ENCODE measurements at regions not wholly inside any gene's neighbourhood (a gene's known extent, or its start where the extent isn't known, plus 50 kb on each side); places are given as distances from the start of the nearest gene placed in this dataset.

- H3K4me2 ChIP-seq (ENCODE audit: extremely low read depth, insufficient read depth, low read length) = no peak overlapping the region
- no peaks in the 10 kb centered on the region for H4K20me1 ChIP-seq (ENCODE audit: control insufficient read depth, extremely low read depth, insufficient read depth, low read length)
- no peaks in the 10 kb centered on the region for H3K79me2 ChIP-seq (ENCODE audit: control insufficient read depth, insufficient read depth, low read length)
- H2AFZ ChIP-seq (ENCODE audit: low read length) = no peak overlapping the region
- TF ChIP-seq EZH2 (IDR thresholded peaks at IDR 0.05; ENCODE audit: low read length, missing control alignments) (no peak), CTCF (conservative IDR thresholded peaks at IDR 0.05 in 1 of 2, IDR thresholded peaks at IDR 0.05 in 1 of 2; ENCODE audit: low read depth in 1 of 2, low read length in 2 of 2) (no peak)
- no peak for DNase-seq (ENCODE audit: low read depth in 2 of 2)
- H3K27me3 ChIP-seq (ENCODE audit: control insufficient read depth, insufficient read depth, low read length) = no peaks in the 10 kb centered on the region
- H3K9me3 ChIP-seq (ENCODE audit: control insufficient read depth, insufficient read depth, low read depth, low read length) = no peaks in the 10 kb centered on the region
- H3K36me3 ChIP-seq (ENCODE audit: control insufficient read depth, insufficient read depth, low read length) = no peaks in the 10 kb centered on the region
- no peak overlapping the region for H3K4me3 ChIP-seq (replicated peaks in 1 of 4; ENCODE audit: control extremely low read depth in 1 of 4, insufficient read depth in 1 of 4, low read depth in 3 of 4, low read length in 4 of 4)
- no peak overlapping the region for H3K9ac ChIP-seq (ENCODE audit: insufficient read depth, low read length)
- no peaks in the 10 kb centered on the region for H3K4me1 ChIP-seq (ENCODE audit: control insufficient read depth, extremely low read depth, insufficient read depth, low read length)
- H3K27ac ChIP-seq (ENCODE audit: insufficient read depth, low read length) = no peak overlapping the region
Observed at GRCh38 chr1:239872626-239873025, 219.1 kb upstream of the FMN2 start.

- Histone ChIP-seq H3K9me3 (ENCODE audit: control insufficient read depth, insufficient read depth, low read depth, low read length) (no peaks in the 10 kb centered on the region), H3K4me1 (ENCODE audit: control insufficient read depth, extremely low read depth, insufficient read depth, low read length) (no peaks in the 10 kb centered on the region), H2AFZ (ENCODE audit: low read length) (no peak overlapping the region), H3K4me2 (ENCODE audit: extremely low read depth, insufficient read depth, low read length) (no peak overlapping the region), H4K20me1 (ENCODE audit: control insufficient read depth, extremely low read depth, insufficient read depth, low read length) (no peaks in the 10 kb centered on the region), H3K36me3 (ENCODE audit: control insufficient read depth, insufficient read depth, low read length) (no peaks in the 10 kb centered on the region), H3K27me3 (ENCODE audit: control insufficient read depth, insufficient read depth, low read length) (no peaks in the 10 kb centered on the region), H3K79me2 (ENCODE audit: control insufficient read depth, insufficient read depth, low read length) (no peaks in the 10 kb centered on the region), H3K27ac (ENCODE audit: insufficient read depth, low read length) (no peak overlapping the region), H3K4me3 (replicated peaks in 1 of 4; ENCODE audit: control extremely low read depth in 1 of 4, insufficient read depth in 1 of 4, low read depth in 3 of 4, low read length in 4 of 4) (no peak overlapping the region), H3K9ac (ENCODE audit: insufficient read depth, low read length) (no peak overlapping the region)
- TF ChIP-seq EZH2 (IDR thresholded peaks at IDR 0.05; ENCODE audit: low read length, missing control alignments) (no peak), CTCF (conservative IDR thresholded peaks at IDR 0.05 in 1 of 2, IDR thresholded peaks at IDR 0.05 in 1 of 2; ENCODE audit: low read depth in 1 of 2, low read length in 2 of 2) (no peak)
- no peak for DNase-seq (ENCODE audit: low read depth in 2 of 2)
Observed at GRCh38 chr1:239874831-239875230, 216.9 kb upstream of the FMN2 start.

- no peaks in the 10 kb centered on the region for H3K36me3 ChIP-seq (ENCODE audit: control insufficient read depth, insufficient read depth, low read length)
- H4K20me1 ChIP-seq (ENCODE audit: control insufficient read depth, extremely low read depth, insufficient read depth, low read length) = no peaks in the 10 kb centered on the region
- H3K4me2 ChIP-seq (ENCODE audit: extremely low read depth, insufficient read depth, low read length) = no peak overlapping the region
- H3K27ac ChIP-seq (ENCODE audit: insufficient read depth, low read length) = no peak overlapping the region
- H3K79me2 ChIP-seq (ENCODE audit: control insufficient read depth, insufficient read depth, low read length) = no peaks in the 10 kb centered on the region
- no peak overlapping the region for H3K4me3 ChIP-seq (replicated peaks in 1 of 4; ENCODE audit: control extremely low read depth in 1 of 4, insufficient read depth in 1 of 4, low read depth in 3 of 4, low read length in 4 of 4)
- no peak overlapping the region for H2AFZ ChIP-seq (ENCODE audit: low read length)
- H3K9ac ChIP-seq (ENCODE audit: insufficient read depth, low read length) = no peak overlapping the region
- H3K9me3 ChIP-seq (ENCODE audit: control insufficient read depth, insufficient read depth, low read depth, low read length) = no peaks in the 10 kb centered on the region
- TF ChIP-seq CTCF (conservative IDR thresholded peaks at IDR 0.05 in 1 of 2, IDR thresholded peaks at IDR 0.05 in 1 of 2; ENCODE audit: low read depth in 1 of 2, low read length in 2 of 2) (no peak), EZH2 (IDR thresholded peaks at IDR 0.05; ENCODE audit: low read length, missing control alignments) (no peak)
- H3K4me1 ChIP-seq (ENCODE audit: control insufficient read depth, extremely low read depth, insufficient read depth, low read length) = no peaks in the 10 kb centered on the region
- DNase-seq (ENCODE audit: low read depth in 2 of 2) = no peak
- no peaks in the 10 kb centered on the region for H3K27me3 ChIP-seq (ENCODE audit: control insufficient read depth, insufficient read depth, low read length)
Observed at GRCh38 chr1:239879321-239880170, 212.1 kb upstream of the FMN2 start.
